ENCODE measurements at regions not wholly inside any gene's neighbourhood (a gene's known extent, or its start where the extent isn't known, plus 50 kb on each side); places are given as distances from the start of the nearest gene placed in this dataset.

- DNase-seq (ENCODE audit: low read depth, low spot score) = no peak
- H3K27ac ChIP-seq = peak overlapping the region; percentile 29
These were observed 97.7 kb downstream of the CD47 start for GRCh38 chr3:107992976-107993684.

GRCh38 chr3:107990926-107991325 is 99.9 kb downstream of the CD47 start:
- H3K27ac ChIP-seq = no peak overlapping the region
- no peak for DNase-seq (ENCODE audit: low read depth, low spot score)

GRCh38 chr3:107990433-107990832 is 100.4 kb downstream of the CD47 start:
- no peak overlapping the region for H3K27ac ChIP-seq

GRCh38 chr3:107989661-107990060 is 101.2 kb downstream of the CD47 start:
- no peak for DNase-seq (ENCODE audit: low read depth, low spot score)

More at GRCh38 chr3:107990433-107990832, 100.4 kb downstream of the CD47 start:
- no peak for DNase-seq (ENCODE audit: low read depth, low spot score)

GRCh38 chr3:107988460-107989175 is 102.2 kb downstream of the CD47 start:
- H3K27ac ChIP-seq = no peak overlapping the region
- DNase-seq (ENCODE audit: low read depth, low spot score) = no peak

More at GRCh38 chr3:107989661-107990060, 101.2 kb downstream of the CD47 start:
- no peak overlapping the region for H3K27ac ChIP-seq

GRCh38 chr3:107987036-107987939 is 103.5 kb downstream of the CD47 start:
- peak; percentile 83 for DNase-seq (ENCODE audit: low read depth, low spot score)
- H3K27ac ChIP-seq = peak overlapping the region; percentile 54

GRCh38 chr3:107986505-107986904 is 104.3 kb downstream of the CD47 start:
- H3K27ac ChIP-seq = peak overlapping the region; percentile 54
- no peak for DNase-seq (ENCODE audit: low read depth, low spot score)

GRCh38 chr3:107985496-107985895 is 105.3 kb downstream of the CD47 start:
- no peak for DNase-seq (ENCODE audit: low read depth, low spot score)
- H3K27ac ChIP-seq = no peak overlapping the region

GRCh38 chr3:107983247-107983646 is 107.6 kb downstream of the CD47 start:
- H3K27ac ChIP-seq = no peak overlapping the region
- no peak for DNase-seq (ENCODE audit: low read depth, low spot score)

GRCh38 chr3:107982165-107982564 is 108.7 kb downstream of the CD47 start:
- H3K27ac ChIP-seq = no peak overlapping the region

GRCh38 chr3:107981471-107982111 is 109.2 kb downstream of the CD47 start:
- no peak overlapping the region for H3K27ac ChIP-seq
- no peak for DNase-seq (ENCODE audit: low read depth, low spot score)

More at GRCh38 chr3:107982165-107982564, 108.7 kb downstream of the CD47 start:
- DNase-seq (ENCODE audit: low read depth, low spot score) = no peak

GRCh38 chr3:107979538-107979937 is 111.3 kb downstream of the CD47 start:
- no peak for DNase-seq (ENCODE audit: low read depth, low spot score)
- no peak overlapping the region for H3K27ac ChIP-seq

GRCh38 chr3:107978131-107979055 is 112.4 kb downstream of the CD47 start:
- H3K27ac ChIP-seq = no peak overlapping the region
- no peak for DNase-seq (ENCODE audit: low read depth, low spot score)

GRCh38 chr3:107977221-107978130 is 113.4 kb downstream of the CD47 start:
- no peak for DNase-seq (ENCODE audit: low read depth, low spot score)
- H3K27ac ChIP-seq = no peak overlapping the region

GRCh38 chr3:107976202-107976800 is 114.5 kb downstream of the CD47 start:
- H3K27ac ChIP-seq = no peak overlapping the region
- no peak for DNase-seq (ENCODE audit: low read depth, low spot score)

- H3K27ac ChIP-seq = no peak overlapping the region
- DNase-seq (ENCODE audit: low read depth, low spot score) = no peak
These were observed 115.2 kb downstream of the CD47 start for GRCh38 chr3:107975529-107976201.

- DNase-seq (ENCODE audit: low read depth, low spot score) = no peak
These were observed 116.9 kb downstream of the CD47 start for GRCh38 chr3:107973961-107974360.

More at GRCh38 chr3:107973961-107974360, 116.9 kb downstream of the CD47 start:
- H3K27ac ChIP-seq = no peak overlapping the region
